Left colon (tissue), 2 donors: ENCODE measurements at regions not wholly inside any gene's neighbourhood (a gene's known extent, or its start where the extent isn't known, plus 50 kb on each side); places are given as distances from the start of the nearest gene placed in this dataset.
"Not testable (repeated sequence)": the region's sequence is repeated elsewhere in the genome, so short reads cannot be mapped to it uniquely, and the experiment has no call there.

Source experiments
- ATAC-seq: fragments of 200-7000 bp; cut with Tn5 transposase; one replicate; pipeline ENCODE4 v1.9.1; 2020; ENCODE audit warnings: mild to moderate bottlenecking, moderate library complexity
- DNase-seq, 2 donors: peaks; one replicate each; pipeline ENCODE4 v3.0.0-alpha.2; 2020
- intact Hi-C, 2 donors: fragments of 100-400 bp; cut with DNase I in 1 of 2; cut with micrococcal nuclease in 1 of 2; formaldehyde crosslinking; loops; one replicate each; pipeline versions ENCODE4 v1.11.2 to v1.14.0; 2022; cut with DNase I, micrococcal nuclease
- donor health status: DM: no; HTN: no; CAD: no.
- donor health status: DM: yes; HTN: yes; CAD: no.

DNA sequence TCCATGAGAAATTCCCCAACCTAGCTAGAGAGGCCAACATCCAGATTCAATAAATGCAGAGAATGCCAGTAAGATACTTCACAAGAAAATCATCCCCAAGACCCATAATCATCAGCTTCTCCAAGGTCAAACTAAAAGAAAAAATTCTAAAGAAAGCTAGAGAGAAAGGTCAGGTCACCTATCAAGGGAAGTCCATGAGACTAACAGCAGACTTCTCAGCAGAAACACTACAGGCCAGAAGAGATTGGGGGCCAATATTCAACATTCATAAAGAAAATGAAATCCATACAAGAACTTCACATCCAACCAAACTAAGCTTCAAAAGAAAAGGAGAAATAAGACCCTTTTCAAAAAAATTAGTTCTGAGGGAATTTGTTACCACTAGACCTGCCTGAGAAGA, 118.8 kb upstream of the ANXA10 start:
- intact Hi-C loops: no loop called here
- no peak for DNase-seq
- no peak for ATAC-seq

DNA sequence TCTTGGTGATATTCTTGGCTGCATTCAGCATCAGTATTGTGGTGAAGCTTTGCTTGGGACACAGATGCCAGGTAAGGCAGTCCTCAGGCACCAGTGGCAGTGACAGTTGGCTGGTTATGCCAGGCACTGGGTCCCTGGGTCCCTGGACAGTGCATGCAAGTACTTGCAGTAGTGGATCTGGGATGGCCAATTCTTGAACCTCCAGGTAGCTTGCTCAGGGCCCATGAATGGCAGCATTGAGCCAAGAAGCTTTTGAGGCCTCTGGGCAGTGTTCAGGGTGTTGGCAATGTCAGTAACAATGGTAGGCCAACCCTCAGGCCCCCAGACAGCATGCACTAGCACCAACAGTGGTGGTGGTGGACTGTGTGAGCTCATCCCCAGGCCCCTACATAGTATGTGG, 106.8 kb upstream of the ANXA10 start:
- no peak for ATAC-seq
- no peak for DNase-seq
- intact Hi-C loops: no loop called here

DNA sequence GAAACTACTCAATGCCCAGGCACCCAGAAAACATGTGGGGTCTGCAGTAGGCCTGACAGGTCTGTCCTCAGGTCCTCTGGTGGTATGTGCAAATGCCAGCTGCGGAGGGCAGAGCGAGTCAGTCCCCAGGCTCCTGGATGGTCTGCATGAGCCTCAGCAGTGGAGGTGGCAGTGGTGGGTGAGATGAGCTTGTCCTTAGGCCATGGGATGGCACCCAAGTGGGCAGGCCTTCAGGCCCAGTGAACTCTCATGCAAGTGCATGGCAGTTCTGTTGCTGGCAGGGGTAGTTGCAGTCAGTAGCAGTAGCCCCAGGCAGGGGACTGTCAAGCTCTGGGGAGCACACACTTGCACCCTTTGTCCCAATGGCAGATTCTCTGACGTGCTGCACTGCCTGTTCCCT, 106.3 kb upstream of the ANXA10 start:
- intact Hi-C loops: no loop called here
- ATAC-seq (no peak), DNase-seq (no peak)

DNA sequence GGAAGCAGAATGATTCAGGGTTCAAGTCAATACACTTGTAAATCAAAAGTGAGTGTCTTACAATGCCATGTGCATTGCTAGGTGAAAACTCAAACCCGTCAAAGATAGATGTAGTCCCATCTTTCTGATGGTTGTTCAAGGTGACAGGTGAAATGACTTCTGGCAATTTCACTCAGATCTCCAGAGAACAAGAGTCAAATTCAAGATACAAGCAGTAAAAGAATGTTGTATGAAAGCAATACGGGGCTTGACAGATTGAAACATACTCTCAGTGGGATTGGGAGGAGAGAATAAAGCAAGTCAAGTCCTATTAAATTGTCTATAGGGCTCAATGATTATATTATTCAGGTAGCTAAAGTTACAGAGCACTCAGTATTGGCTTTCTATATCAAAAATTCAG, 105.1 kb upstream of the ANXA10 start:
- no peak for DNase-seq
- intact Hi-C loops: no loop called here
- no peak for ATAC-seq

DNA sequence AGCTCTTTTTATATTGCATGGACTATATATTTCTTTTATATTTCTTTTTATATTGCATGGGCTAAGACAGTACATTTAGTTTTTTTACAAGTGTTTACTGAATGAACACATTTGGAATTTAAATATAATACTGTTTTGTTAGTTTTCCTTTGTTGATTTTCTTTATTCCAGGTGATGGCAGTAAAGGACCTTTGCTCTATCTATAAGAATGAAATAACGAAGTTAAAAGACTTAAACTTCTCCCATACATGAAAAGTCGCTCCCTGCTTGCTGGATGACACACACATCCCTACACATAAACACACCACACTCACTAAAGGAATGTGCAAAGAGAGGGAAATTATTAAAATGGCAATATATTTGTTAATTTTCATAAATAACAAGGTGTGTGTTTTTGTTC, 102.5 kb upstream of the ANXA10 start:
- DNase-seq: no peak
- ATAC-seq: no peak
- intact Hi-C loops: no loop called here

DNA sequence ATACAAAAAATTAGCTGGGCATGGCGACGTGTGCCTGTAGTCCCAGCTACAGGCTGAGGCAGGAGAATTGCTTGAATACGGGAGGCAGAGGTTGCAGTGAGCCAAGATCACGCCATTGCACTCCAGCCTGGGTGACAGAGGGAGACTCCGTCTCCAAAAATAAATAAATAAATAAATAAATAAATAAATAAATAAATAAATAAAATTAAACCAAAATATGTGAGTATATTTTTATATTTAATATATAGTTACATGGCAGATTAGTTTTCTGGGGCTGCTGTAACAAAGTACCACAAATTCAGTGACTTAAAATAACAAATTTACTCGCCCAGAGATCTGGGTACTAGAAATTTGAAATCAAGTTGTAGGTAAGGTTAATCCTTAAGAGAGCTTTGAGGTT, 84.2 kb upstream of the ANXA10 start:
- ATAC-seq, DNase-seq, intact Hi-C loops: not testable (repeated sequence)

DNA sequence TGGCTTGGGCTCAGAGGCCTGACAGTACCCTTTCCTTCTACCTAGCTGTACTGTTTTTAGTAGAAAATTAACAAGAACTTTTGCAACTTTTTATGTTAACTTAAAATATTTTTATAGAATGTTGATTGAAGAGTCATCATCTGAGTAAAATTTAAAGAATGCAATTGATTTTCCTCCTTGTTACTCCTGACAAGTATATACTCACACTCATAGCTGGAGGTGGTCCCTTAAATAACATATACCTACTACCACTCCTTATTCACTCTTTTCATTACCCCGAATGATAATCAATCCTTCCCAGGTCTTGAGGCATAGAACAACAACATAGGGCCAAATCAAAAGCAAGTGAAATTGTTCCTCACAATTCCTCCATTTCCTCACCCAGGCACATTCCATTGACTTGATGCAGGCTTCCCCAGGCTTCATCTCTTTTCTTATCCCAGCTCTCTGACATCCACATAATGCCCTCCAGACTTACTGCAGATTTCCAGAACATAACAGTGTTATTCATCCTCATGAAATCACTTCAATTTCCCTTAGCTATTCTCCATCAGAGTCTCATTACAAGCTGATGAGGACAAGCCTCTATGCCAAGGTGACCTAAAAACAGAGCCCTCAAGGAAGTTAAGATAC, 73.2 kb upstream of the ANXA10 start:
- no peak for ATAC-seq
- no peak for DNase-seq
- intact Hi-C loops: no loop called here

DNA sequence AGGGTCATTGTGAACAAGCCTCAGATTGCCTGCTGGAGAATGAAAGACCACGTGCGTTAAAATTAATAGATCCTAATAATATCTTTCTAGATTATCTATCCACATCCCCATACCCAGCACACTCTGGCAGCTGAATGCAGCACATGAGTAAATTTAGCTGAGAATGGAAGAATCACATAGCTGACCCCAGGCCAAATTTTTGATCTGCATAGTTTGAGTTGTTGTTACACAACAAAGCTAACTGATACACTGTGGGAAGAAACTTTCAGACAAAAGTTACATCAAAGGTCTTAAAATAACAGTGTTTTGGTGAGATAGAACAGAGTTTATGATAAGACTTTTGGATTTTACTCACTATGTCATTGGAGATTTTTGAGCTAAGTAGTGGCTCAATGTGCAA, 72.4 kb upstream of the ANXA10 start:
- intact Hi-C loops: no loop called here
- ATAC-seq (no peak), DNase-seq (no peak)

DNA sequence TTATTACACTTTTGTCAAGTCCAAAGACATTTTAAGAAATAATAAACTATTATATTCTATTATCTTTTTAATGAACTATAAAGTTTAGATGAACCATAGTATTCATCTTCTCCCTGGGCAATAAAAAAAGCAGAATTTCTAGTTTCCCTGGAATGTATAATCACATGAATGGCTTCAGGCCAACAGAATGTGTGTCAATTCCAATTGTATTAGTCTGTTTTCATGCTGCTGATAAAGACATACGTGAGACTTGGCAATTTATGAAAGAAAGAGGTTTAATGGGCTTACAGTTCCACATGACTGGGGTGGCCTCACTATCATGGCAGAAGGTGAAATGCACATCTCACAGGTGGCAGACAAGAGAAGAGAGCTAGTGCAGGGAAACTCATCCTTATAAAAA, 70.7 kb upstream of the ANXA10 start:
- ATAC-seq (no peak), DNase-seq (no peak)
- intact Hi-C loops: no loop called here

DNA sequence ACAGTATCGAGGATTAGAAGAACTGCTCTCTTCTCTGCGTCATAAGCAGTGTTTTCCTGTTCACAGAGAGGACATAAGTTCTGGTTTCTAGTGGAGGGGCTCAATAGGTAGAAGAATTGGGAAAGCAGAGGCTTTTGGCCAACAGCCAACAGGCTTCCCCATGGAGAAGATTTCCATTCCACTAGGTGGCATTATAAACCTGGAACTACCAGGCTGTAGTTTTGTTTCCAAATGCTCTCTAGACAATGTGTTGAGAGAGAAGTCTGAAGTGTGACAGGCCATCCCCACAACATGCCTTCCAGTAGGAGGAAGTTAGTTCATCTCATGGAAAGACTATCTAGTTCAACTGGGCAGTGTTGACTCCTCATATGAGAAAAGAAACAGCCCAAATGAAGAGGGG, 63.8 kb upstream of the ANXA10 start:
- intact Hi-C loops: no loop called here
- ATAC-seq (no peak), DNase-seq (no peak)

DNA sequence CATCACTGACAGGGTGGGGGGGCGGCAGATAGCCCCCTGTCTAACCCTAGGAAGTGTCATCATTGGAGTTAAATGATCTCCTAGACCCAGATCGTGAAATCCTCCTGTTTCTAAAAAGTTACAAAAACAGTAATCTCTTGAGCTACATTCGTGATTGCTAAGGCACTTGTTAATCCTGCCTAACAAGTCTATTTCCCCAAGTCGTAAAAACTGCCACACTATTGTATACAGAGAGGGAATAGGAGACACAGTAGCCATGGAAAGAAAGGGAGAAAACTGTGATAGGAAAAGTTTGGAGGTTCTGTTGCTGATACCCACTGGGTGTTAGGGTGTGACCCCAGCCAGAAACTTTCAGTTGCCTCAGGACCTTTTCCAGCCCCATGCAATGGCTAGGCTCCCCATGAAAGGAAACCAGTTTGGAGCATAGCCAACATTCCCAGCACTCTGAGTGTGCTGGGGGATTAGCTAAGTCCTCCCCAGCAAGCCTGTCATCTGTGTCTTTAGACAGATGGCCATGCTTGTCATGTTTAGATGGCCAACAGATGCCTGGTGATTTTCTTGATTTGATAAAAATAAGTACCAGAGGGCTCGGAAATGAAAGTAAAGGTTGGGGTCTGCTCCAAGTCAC, 63.3 kb upstream of the ANXA10 start:
- ATAC-seq: no peak
- intact Hi-C loops: no loop called here

DNA sequence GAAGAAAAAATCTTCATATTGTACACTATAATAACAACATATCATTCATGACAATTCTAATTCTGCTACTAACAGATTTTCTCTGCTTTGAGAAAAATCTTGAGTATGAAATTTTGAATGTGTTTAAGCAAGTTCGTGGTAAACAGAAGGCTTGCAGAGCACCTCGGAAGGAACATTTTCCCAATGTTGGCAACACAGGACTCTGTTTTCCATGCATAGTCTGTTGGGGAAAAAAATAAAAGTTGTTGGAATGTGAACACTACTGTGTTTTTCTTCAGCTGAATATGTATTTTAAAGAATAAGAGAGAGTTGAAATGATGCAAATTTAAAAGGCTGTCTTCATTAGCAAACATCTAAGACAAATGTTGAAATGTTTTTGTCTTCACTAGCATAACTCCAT, 54.7 kb upstream of the ANXA10 start:
- DNase-seq (no peak), ATAC-seq (no peak)
- intact Hi-C loops: no loop called here

More for the DNA sequence above, 63.3 kb upstream of the ANXA10 start:
- no peak for DNase-seq

DNA sequence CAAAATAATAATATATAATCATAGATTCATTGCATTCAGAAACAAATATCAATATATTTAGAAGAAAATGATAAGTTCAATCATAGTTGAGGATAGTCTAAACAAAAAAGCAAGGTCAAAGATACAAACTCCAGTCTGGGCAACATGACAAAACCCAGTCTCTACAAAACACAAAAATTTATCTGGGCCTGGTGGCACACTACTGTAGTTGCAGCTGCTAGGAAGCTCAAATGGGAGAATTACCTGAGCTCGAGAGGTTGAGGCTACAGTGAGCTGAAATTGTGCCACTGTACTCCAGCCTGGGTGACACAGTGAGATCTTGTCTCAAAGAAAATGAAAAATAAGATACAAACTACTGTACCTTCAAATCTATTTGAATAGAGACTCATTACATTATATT, 52.7 kb upstream of the ANXA10 start:
- intact Hi-C loops: no loop called here

More for the DNA sequence above, 52.7 kb upstream of the ANXA10 start:
- DNase-seq (no peak), ATAC-seq (no peak)
